WTC11 (cell line): ENCODE measurements at regions not wholly inside any gene's neighbourhood (a gene's known extent, or its start where the extent isn't known, plus 50 kb on each side); places are given as distances from the start of the nearest gene placed in this dataset.

Experiments used
- ATAC-seq: fragments of 200-7000 bp; cut with Tn5 transposase; 2 replicates; pipeline ENCODE4 v1.10.0; 2021; ENCODE audit warnings: mild to moderate bottlenecking, moderate library complexity
- CTCF ChIA-PET: fragments of 300-600 bp; sonication (Branson Sonifier 250); formaldehyde crosslinking; loops from one replicate; lab custom pipeline; 2021; ENCODE audit warnings: antibody characterized with exemption; lab: Charles Lee
- POLR2A ChIA-PET: fragments of 350-600 bp; sonication (Branson Sonifier 250); formaldehyde crosslinking; loops from one replicate; lab custom pipeline; 2021; ENCODE audit warnings: antibody characterized with exemption; lab: Charles Lee
- DNase-seq: peaks from one replicate; pipeline ENCODE4 v3.0.0; 2021; ENCODE audit warnings: low spot score
- H3K27ac Mint-ChIP-seq: 2 replicates; pipeline ENCODE4 v1.8.0; 2021; ENCODE audit warnings: mixed read lengths
- H3K27me3 Mint-ChIP-seq: 2 replicates; pipeline ENCODE4 v1.8.0; 2021; ENCODE audit warnings: low read depth, mild to moderate bottlenecking, moderate library complexity, mixed read lengths
- H3K36me3 Mint-ChIP-seq: 2 replicates; pipeline ENCODE4 v1.8.0; 2021; ENCODE audit warnings: mixed read lengths
- H3K4me1 Mint-ChIP-seq: 2 replicates; pipeline ENCODE4 v1.8.0; 2022; ENCODE audit warnings: mixed read lengths
- H3K4me3 Mint-ChIP-seq: 2 replicates; pipeline ENCODE4 v1.8.0; 2021; ENCODE audit warnings: mild to moderate bottlenecking, moderate library complexity, mixed read lengths
- H3K9me3 Mint-ChIP-seq: 2 replicates; pipeline ENCODE4 v1.8.0; 2021; ENCODE audit warnings: mixed read lengths
- ATF1 ChIP-seq: sonication (generic); formaldehyde crosslinking; IDR thresholded peaks from 2 replicates; pipeline ENCODE4 v1.8.1; 2023; ENCODE audit warnings: mild to moderate bottlenecking, moderate library complexity, missing genetic modification reagents
- CDX4 ChIP-seq: fragments of 250-450 bp; sonication (Bioruptor Pico); IDR thresholded peaks from 2 replicates; pipeline ENCODE4 v1.9.0; 2021; ENCODE audit warnings: moderate library complexity, mild to moderate bottlenecking, inconsistent platforms, borderline replicate concordance
- EMX1 ChIP-seq: fragments of 250-450 bp; sonication (Bioruptor Pico); IDR thresholded peaks from 2 replicates; pipeline ENCODE4 v1.8.0; 2021; ENCODE audit warnings: mild to moderate bottlenecking
- ETV6 ChIP-seq: sonication (generic); formaldehyde crosslinking; IDR thresholded peaks from 2 replicates; pipeline ENCODE4 v1.8.1; 2022; ENCODE audit warnings: mild to moderate bottlenecking, missing genetic modification reagents
- FOXJ3 ChIP-seq: sonication (generic); formaldehyde crosslinking; IDR thresholded peaks from 2 replicates; pipeline ENCODE4 v1.9.0; 2021; ENCODE audit warnings: missing genetic modification reagents, mild to moderate bottlenecking, borderline replicate concordance
- FOXP1 ChIP-seq: sonication (generic); formaldehyde crosslinking; IDR thresholded peaks from 2 replicates; pipeline ENCODE4 v1.8.0; 2022; ENCODE audit warnings: missing genetic modification reagents, mild to moderate bottlenecking, moderate library complexity, borderline replicate concordance
- HMGXB4 ChIP-seq: sonication (generic); formaldehyde crosslinking; IDR thresholded peaks from 2 replicates; pipeline ENCODE4 v1.8.1; 2023; ENCODE audit warnings: mild to moderate bottlenecking, moderate library complexity, missing genetic modification reagents
- IRF2 ChIP-seq: sonication (generic); formaldehyde crosslinking; IDR thresholded peaks from 2 replicates; pipeline ENCODE4 v1.8.0; 2022; ENCODE audit warnings: low read depth, missing genetic modification reagents, borderline replicate concordance
- NFATC4 ChIP-seq: fragments of 250-450 bp; sonication (Bioruptor Pico); IDR thresholded peaks from 2 replicates; pipeline ENCODE4 v1.9.0; 2021; ENCODE audit warnings: mild to moderate bottlenecking
- NFYB ChIP-seq: sonication (generic); formaldehyde crosslinking; conservative IDR thresholded peaks from 2 replicates; pipeline ENCODE4 v1.8.0; 2022; ENCODE audit warnings: low read depth, missing genetic modification reagents
- NR2C2 ChIP-seq: sonication (generic); formaldehyde crosslinking; IDR thresholded peaks from 2 replicates; pipeline ENCODE4 v1.8.0; 2022; ENCODE audit warnings: mild to moderate bottlenecking, missing genetic modification reagents
- RELA ChIP-seq: sonication (generic); formaldehyde crosslinking; IDR thresholded peaks from 2 replicates; pipeline ENCODE4 v1.8.1; 2022; ENCODE audit warnings: missing genetic modification reagents, mild to moderate bottlenecking, borderline replicate concordance
- STAT6 ChIP-seq: sonication (generic); formaldehyde crosslinking; conservative IDR thresholded peaks from 2 replicates; pipeline ENCODE4 v1.8.1; 2023; ENCODE audit warnings: mild to moderate bottlenecking, low read depth, missing genetic modification reagents, moderate library complexity
- TCF7 ChIP-seq: sonication (generic); formaldehyde crosslinking; IDR thresholded peaks from 2 replicates; pipeline ENCODE4 v1.8.0; 2022; ENCODE audit warnings: mild to moderate bottlenecking, low read depth, missing genetic modification reagents, moderate library complexity
- ZNF416 ChIP-seq: fragments of 250-450 bp; sonication (Bioruptor Pico); IDR thresholded peaks from 2 replicates; pipeline ENCODE4 v1.9.0; 2021; ENCODE audit warnings: mild to moderate bottlenecking, inconsistent platforms
- TF ChIP-seq, protein P1 (sequence below): sonication (generic); formaldehyde crosslinking; IDR thresholded peaks from 2 replicates; pipeline ENCODE4 v1.8.0; 2022; ENCODE audit warnings: mild to moderate bottlenecking, missing genetic modification reagents
- TF ChIP-seq, protein P2 (sequence below): sonication (generic); formaldehyde crosslinking; IDR thresholded peaks from 2 replicates; pipeline ENCODE4 v1.8.0; 2023; ENCODE audit warnings: missing genetic modification reagents, mild to moderate bottlenecking, borderline replicate concordance

GRCh38 chr19:57010541-57010940 lies 109.2 kb upstream of the USP29 start:
- DNase-seq (no peak), ATAC-seq (no peak)
- H3K36me3 Mint-ChIP-seq, result peaks cover 71% of the 10 kb centered on the region
- peaks cover 81% of the 10 kb centered on the region for H3K9me3 Mint-ChIP-seq
- ChIA-PET CTCF (no interaction called here), POLR2A (no interaction called here)
- peaks cover 16% of the 10 kb centered on the region for H3K27me3 Mint-ChIP-seq
- H3K27ac Mint-ChIP-seq, result no peak overlapping the region
- TF ChIP-seq NFATC4 (CRISPR knock-in tag) (no peak), RELA (CRISPR knock-in tag) (no peak), NFYB (CRISPR knock-in tag) (no peak), FOXJ3 (CRISPR knock-in tag) (no peak), ATF1 (CRISPR knock-in tag) (no peak), HMGXB4 (CRISPR knock-in tag) (no peak), EMX1 (no peak), TCF7 (CRISPR knock-in tag) (no peak), ETV6 (CRISPR knock-in tag) (no peak), FOXP1 (CRISPR knock-in tag) (no peak), CDX4 (CRISPR knock-in tag) (no peak), STAT6 (CRISPR knock-in tag) (no peak)
- TF ChIP-seq, protein P1, sequence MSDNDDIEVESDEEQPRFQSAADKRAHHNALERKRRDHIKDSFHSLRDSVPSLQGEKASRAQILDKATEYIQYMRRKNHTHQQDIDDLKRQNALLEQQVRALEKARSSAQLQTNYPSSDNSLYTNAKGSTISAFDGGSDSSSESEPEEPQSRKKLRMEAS (CRISPR knock-in tag), result no peak
- TF ChIP-seq, protein P2, sequence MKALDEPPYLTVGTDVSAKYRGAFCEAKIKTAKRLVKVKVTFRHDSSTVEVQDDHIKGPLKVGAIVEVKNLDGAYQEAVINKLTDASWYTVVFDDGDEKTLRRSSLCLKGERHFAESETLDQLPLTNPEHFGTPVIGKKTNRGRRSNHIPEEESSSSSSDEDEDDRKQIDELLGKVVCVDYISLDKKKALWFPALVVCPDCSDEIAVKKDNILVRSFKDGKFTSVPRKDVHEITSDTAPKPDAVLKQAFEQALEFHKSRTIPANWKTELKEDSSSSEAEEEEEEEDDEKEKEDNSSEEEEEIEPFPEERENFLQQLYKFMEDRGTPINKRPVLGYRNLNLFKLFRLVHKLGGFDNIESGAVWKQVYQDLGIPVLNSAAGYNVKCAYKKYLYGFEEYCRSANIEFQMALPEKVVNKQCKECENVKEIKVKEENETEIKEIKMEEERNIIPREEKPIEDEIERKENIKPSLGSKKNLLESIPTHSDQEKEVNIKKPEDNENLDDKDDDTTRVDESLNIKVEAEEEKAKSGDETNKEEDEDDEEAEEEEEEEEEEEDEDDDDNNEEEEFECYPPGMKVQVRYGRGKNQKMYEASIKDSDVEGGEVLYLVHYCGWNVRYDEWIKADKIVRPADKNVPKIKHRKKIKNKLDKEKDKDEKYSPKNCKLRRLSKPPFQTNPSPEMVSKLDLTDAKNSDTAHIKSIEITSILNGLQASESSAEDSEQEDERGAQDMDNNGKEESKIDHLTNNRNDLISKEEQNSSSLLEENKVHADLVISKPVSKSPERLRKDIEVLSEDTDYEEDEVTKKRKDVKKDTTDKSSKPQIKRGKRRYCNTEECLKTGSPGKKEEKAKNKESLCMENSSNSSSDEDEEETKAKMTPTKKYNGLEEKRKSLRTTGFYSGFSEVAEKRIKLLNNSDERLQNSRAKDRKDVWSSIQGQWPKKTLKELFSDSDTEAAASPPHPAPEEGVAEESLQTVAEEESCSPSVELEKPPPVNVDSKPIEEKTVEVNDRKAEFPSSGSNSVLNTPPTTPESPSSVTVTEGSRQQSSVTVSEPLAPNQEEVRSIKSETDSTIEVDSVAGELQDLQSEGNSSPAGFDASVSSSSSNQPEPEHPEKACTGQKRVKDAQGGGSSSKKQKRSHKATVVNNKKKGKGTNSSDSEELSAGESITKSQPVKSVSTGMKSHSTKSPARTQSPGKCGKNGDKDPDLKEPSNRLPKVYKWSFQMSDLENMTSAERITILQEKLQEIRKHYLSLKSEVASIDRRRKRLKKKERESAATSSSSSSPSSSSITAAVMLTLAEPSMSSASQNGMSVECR (CRISPR knock-in tag), result no peak
- H3K4me1 Mint-ChIP-seq, result no peaks in the 10 kb centered on the region
- H3K4me3 Mint-ChIP-seq, result no peak overlapping the region

GRCh38 chr19:57016076-57016475 lies 103.7 kb upstream of the USP29 start:
- ChIA-PET POLR2A (no interaction called here), CTCF (no interaction called here)
- TF ChIP-seq NR2C2 (CRISPR knock-in tag) (no peak), IRF2 (CRISPR knock-in tag) (no peak), HMGXB4 (CRISPR knock-in tag) (no peak), ZNF416 (no peak), NFATC4 (CRISPR knock-in tag) (no peak)
- peaks cover 52% of the 10 kb centered on the region for H3K36me3 Mint-ChIP-seq
- H3K27ac Mint-ChIP-seq, result no peak overlapping the region
- H3K4me1 Mint-ChIP-seq, result no peaks in the 10 kb centered on the region
- H3K27me3 Mint-ChIP-seq, result peaks cover 12% of the 10 kb centered on the region
- H3K9me3 Mint-ChIP-seq, result peaks cover 67% of the 10 kb centered on the region
- ATAC-seq (no peak), DNase-seq (no peak)
- H3K4me3 Mint-ChIP-seq, result no peak overlapping the region
